Neuron (in vitro differentiated cells): ENCODE measurements at regions not wholly inside any gene's neighbourhood (a gene's known extent, or its start where the extent isn't known, plus 50 kb on each side); places are given as distances from the start of the nearest gene placed in this dataset.

Experiments used
- H2AFZ ChIP-seq: one replicate; pipeline ENCODE4 v1.6.1; 2013; ENCODE audit warnings: low read depth, mild to moderate bottlenecking, inconsistent platforms, low read length, moderate library complexity
- H3K27me3 ChIP-seq: one replicate; pipeline ENCODE4 v1.6.1; 2013; ENCODE audit warnings: low read length; ENCODE audit not compliant: insufficient read depth
- H3K36me3 ChIP-seq: one replicate; pipeline ENCODE4 v1.6.1; 2013; ENCODE audit warnings: low read length; ENCODE audit not compliant: insufficient read depth
- H3K4me1 ChIP-seq: one replicate; pipeline ENCODE4 v1.6.1; 2013; ENCODE audit warnings: low read length; ENCODE audit not compliant: insufficient read depth
- H3K4me3 ChIP-seq: 2 replicates; pipeline ENCODE4 v1.5.1; 2013; ENCODE audit warnings: mild to moderate bottlenecking, low read length, moderate library complexity
- H3K9me3 ChIP-seq: one replicate; pipeline ENCODE4 v1.6.1; 2013; ENCODE audit warnings: low read length

GRCh38 chr14:62599616-62600385, 445.5 kb downstream of the KCNH5 start:
- H3K36me3 ChIP-seq = no peaks in the 10 kb centered on the region

GRCh38 chr14:62602712-62603111, 442.5 kb downstream of the KCNH5 start:
- no peak overlapping the region for H3K4me3 ChIP-seq
- H2AFZ ChIP-seq = no peak overlapping the region
- no peaks in the 10 kb centered on the region for H3K4me1 ChIP-seq
- no peaks in the 10 kb centered on the region for H3K9me3 ChIP-seq
- H3K36me3 ChIP-seq = no peaks in the 10 kb centered on the region
- no peaks in the 10 kb centered on the region for H3K27me3 ChIP-seq

More at GRCh38 chr14:62599616-62600385, 445.5 kb downstream of the KCNH5 start:
- Histone ChIP-seq H3K4me1 (no peaks in the 10 kb centered on the region), H3K9me3 (no peaks in the 10 kb centered on the region), H3K4me3 (no peak overlapping the region), H3K27me3 (no peaks in the 10 kb centered on the region), H2AFZ (no peak overlapping the region)

DNA sequence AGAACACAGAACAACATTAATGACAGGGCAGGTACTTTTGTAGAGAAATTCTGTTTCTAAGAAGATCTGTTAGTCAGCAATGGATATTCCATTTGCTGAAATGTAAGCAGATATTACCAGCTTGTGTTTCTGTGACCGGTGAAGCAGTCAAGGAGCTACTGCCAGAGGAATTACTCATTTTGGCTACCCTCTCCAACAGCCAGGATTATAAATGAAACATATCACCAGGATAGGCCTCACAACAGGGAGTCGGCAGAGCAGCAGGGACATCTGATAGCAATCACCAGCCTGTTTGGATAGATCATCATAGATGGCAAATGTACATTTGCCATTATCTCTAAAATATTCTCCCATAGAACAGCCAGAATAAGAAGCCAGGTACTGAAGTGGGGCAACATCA, 440.7 kb downstream of the KCNH5 start:
- no peak overlapping the region for H2AFZ ChIP-seq
- no peaks in the 10 kb centered on the region for H3K4me1 ChIP-seq
- H3K27me3 ChIP-seq = no peaks in the 10 kb centered on the region
- H3K9me3 ChIP-seq = no peaks in the 10 kb centered on the region
- no peaks in the 10 kb centered on the region for H3K36me3 ChIP-seq
- no peak overlapping the region for H3K4me3 ChIP-seq

- Histone ChIP-seq H3K4me1 (no peaks in the 10 kb centered on the region), H3K27me3 (no peaks in the 10 kb centered on the region), H2AFZ (no peak overlapping the region), H3K9me3 (no peaks in the 10 kb centered on the region), H3K4me3 (no peak overlapping the region), H3K36me3 (no peaks in the 10 kb centered on the region)
These were observed 431.1 kb downstream of the KCNH5 start for GRCh38 chr14:62614122-62614521.

DNA sequence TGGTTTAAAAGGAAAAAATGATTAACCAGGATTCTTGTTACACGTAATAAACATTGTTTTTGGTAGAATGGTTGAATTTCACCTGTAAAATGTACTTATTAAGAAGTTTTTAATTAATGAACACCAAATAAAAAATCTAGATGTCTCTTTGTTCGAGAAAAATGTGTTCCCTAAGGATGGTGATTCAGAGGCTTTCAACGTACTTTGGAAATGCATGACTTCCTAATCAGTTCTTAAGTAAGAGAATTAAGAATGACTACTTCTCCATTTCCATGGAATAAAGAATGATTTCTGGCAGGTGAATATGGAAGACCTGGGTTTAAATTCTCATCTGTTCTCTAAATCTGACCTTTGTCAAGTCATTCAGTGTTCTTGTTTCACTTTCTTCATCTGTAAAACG, 428.6 kb downstream of the KCNH5 start:
- Histone ChIP-seq H3K36me3 (no peaks in the 10 kb centered on the region), H3K4me1 (no peaks in the 10 kb centered on the region), H3K4me3 (no peak overlapping the region), H3K9me3 (no peaks in the 10 kb centered on the region), H2AFZ (no peak overlapping the region), H3K27me3 (no peaks in the 10 kb centered on the region)

DNA sequence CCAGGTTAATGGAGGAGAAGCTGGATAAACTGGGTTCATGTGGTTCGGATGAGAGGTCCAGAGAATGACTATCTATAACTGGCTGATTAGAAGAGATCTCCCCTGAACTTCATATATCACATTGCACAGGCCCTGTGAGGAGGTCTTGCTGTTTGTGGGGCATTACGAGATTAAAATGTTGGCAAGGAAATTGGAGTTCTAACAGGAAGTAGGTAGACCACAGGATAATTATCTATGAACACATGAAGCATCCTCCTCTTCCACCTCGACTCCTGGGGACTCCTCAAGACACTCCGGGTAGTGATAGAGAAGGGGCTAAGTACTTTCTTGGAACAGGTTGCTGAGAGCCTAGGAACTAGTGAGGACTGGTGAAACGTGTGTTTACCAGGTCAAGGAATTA, 418.8 kb downstream of the KCNH5 start:
- Histone ChIP-seq H3K4me3 (no peak overlapping the region), H3K9me3 (no peaks in the 10 kb centered on the region), H3K27me3 (no peaks in the 10 kb centered on the region), H3K4me1 (no peaks in the 10 kb centered on the region), H2AFZ (no peak overlapping the region), H3K36me3 (no peaks in the 10 kb centered on the region)

DNA sequence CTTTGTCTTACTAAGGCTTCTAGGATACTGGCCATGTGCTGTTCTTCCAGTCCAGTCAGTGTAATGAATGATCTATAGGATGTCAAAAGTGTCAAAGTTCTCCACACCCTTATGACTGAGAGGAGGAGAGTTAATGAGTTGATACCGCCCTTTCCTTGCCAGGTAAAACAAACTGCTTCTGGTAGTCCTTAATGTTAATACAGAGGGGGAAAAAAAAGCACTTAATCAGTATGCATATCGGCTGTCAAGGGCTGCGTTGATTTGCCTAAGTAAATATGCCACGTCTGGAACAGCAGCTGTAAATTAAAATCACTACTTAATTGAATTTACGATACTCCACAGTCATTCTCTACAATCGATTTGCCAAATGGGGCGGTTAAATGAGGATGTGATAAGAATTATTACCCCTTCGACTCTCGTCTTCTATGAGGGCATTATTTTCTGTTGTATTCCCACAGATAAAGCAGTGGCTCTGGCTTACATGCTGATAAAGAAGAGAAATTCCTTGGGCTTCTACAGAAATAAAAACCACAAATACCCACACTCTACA, 416.0 kb downstream of the KCNH5 start:
- no peaks in the 10 kb centered on the region for H3K9me3 ChIP-seq
- no peaks in the 10 kb centered on the region for H3K4me1 ChIP-seq
- no peak overlapping the region for H3K4me3 ChIP-seq
- no peaks in the 10 kb centered on the region for H3K27me3 ChIP-seq
- no peak overlapping the region for H2AFZ ChIP-seq
- H3K36me3 ChIP-seq = no peaks in the 10 kb centered on the region

- Histone ChIP-seq H3K36me3 (no peaks in the 10 kb centered on the region), H3K4me1 (no peaks in the 10 kb centered on the region), H3K4me3 (no peak overlapping the region), H3K27me3 (no peaks in the 10 kb centered on the region), H2AFZ (no peak overlapping the region), H3K9me3 (no peaks in the 10 kb centered on the region)
These were observed 414.1 kb downstream of the KCNH5 start for GRCh38 chr14:62631176-62631575.

DNA sequence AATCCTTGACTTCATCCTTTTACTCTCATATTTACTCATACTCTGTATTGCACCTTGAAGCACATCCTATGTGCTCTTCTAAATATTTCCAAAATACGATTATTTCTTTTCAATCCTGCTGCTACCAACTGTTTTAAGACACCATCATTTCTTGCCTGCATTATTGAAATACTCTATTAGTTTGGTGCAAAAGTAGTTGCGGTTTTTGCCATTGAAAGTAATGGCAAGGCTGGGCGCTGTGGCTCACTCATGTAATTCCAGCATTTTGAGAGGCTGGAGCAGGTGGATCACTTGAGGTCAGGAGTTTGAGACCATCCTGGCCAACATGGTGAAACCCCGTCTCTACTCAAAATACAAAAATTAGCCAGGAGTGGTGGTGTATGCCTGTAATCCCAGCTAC, 412.5 kb downstream of the KCNH5 start:
- Histone ChIP-seq H3K4me1 (no peaks in the 10 kb centered on the region), H2AFZ (no peak overlapping the region), H3K9me3 (no peaks in the 10 kb centered on the region), H3K36me3 (no peaks in the 10 kb centered on the region), H3K27me3 (no peaks in the 10 kb centered on the region), H3K4me3 (no peak overlapping the region)

DNA sequence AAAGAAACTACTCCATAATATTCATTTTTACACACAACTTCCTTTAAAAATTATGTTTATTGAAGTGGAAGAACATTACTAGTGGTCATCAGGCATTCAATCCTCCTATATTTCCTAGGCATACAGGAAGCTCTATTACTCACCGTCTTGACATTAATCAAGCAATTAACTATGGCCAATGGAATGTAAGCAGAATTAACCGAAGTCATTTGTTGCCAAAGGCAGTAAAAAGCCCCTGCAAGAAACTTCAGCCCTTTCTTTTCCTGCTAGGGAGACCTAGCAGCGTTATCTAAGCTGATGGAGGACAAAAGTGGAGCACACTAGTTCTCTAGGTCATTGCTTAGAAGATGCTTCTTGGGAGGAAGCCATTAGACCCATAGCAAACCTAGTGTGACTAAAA, 399.6 kb downstream of the KCNH5 start:
- Histone ChIP-seq H2AFZ (no peak overlapping the region), H3K4me1 (no peaks in the 10 kb centered on the region), H3K27me3 (no peaks in the 10 kb centered on the region), H3K4me3 (no peak overlapping the region), H3K9me3 (no peaks in the 10 kb centered on the region), H3K36me3 (no peaks in the 10 kb centered on the region)
